GM12865 (cell line): ENCODE measurements at regions not wholly inside any gene's neighbourhood (a gene's known extent, or its start where the extent isn't known, plus 50 kb on each side); places are given as distances from the start of the nearest gene placed in this dataset.

ENCODE experiments used
- DNase-seq: peaks from one replicate; pipeline ENCODE4 v3.0.0; 2010; ENCODE audit warnings: low read depth
- H3K4me3 ChIP-seq: 2 replicates; pipeline ENCODE4 v1.5.1; 2011; ENCODE audit warnings: mild to moderate bottlenecking, low read depth, low read length, control low read depth
- TF ChIP-seq, protein P1 (sequence below): IDR thresholded peaks from 2 replicates; pipeline ENCODE4 v1.5.1; 2011; ENCODE audit warnings: low read length, control low read depth, low read depth, inconsistent platforms; ENCODE audit not compliant: insufficient read depth; ENCODE audit errors: missing control alignments

DNA sequence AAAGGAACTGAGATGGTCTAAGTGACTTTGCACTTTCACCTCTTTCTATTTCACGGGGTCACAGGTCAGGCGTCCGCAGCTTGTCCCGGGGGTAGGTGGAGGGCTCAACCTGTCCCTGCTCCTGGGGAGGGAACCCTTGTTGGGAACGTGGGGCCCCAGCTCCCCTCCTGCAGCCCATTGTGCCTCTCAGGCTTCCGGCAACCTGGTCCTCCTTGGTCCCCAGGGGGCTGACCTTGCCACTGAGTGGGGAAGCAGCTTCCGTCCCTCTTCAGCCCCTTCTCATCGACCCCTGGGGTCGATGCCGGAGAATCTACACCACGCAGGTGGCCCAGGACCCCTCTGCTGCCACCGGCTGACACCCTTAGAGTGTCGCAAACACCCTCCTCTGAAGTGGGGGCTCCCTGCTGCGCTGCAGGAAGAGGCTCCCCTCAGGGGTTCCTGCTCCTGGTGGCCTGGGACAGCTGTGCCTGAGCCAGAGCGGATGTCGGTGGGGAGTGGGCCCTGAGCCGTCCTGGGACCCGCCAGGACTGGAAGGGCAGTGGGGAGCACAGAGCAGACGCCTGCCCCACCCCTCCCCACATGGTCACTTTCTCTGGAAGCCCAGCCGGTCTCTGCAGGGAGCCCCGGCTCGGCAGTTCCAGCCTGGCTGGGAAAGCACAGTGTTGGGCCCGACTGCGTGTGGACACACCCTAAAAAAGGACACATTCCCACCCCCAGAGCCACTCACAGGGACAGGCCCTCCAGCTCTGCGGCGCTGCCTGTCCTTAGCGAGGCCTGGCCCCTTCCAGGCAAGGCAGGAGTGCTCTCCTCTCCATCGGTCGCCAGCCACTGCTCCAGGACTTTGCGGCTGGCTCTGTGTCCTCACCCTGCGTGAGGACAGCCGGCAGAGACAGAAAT, 357.5 kb upstream of the SHH start:
- TF ChIP-seq, protein P1, sequence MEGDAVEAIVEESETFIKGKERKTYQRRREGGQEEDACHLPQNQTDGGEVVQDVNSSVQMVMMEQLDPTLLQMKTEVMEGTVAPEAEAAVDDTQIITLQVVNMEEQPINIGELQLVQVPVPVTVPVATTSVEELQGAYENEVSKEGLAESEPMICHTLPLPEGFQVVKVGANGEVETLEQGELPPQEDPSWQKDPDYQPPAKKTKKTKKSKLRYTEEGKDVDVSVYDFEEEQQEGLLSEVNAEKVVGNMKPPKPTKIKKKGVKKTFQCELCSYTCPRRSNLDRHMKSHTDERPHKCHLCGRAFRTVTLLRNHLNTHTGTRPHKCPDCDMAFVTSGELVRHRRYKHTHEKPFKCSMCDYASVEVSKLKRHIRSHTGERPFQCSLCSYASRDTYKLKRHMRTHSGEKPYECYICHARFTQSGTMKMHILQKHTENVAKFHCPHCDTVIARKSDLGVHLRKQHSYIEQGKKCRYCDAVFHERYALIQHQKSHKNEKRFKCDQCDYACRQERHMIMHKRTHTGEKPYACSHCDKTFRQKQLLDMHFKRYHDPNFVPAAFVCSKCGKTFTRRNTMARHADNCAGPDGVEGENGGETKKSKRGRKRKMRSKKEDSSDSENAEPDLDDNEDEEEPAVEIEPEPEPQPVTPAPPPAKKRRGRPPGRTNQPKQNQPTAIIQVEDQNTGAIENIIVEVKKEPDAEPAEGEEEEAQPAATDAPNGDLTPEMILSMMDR = no peak
- no peak for DNase-seq
- H3K4me3 ChIP-seq = no peak overlapping the region

DNA sequence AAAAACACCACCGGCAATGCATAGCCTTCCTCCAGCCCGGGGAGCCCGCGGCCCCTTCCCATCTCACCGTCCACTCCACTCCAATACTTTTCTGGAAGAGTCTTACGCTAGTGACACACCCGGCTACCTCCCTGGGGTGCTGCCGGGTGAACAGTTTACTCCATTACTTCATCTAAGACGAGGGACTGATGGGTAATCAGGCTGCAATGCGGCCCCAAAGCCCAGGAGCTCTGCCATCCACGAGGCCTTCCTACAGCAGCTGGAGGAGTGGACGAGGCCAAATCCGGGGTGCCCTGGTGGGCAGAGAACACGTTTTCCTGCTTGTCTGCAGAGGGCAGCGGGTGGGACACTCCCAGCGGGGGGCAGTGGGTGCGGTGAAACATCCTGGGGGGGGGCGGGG, 356.2 kb upstream of the SHH start:
- H3K4me3 ChIP-seq = no peak overlapping the region
- TF ChIP-seq, protein P1 = no peak

DNA sequence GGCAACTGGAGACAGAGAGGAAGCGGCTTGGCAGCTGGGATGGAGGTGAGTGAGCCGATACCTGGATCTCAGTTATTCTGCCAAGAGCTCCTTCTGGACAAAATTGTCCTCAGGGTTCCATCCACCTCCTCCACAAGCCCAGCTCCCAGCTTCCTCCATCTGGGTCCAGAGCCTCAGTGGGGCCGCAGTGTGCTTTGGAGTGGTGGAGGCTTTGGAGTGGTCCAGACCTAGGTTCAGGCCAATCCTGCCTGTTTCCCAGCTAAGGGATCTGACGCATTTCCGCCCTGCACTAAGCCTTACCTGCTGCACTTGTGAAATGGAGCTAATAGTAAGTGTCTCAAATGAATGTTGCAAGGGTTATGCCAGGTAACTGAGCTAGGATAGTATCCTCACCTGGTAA, 355.7 kb upstream of the SHH start:
- DNase-seq = no peak
- TF ChIP-seq, protein P1 = no peak
- no peak overlapping the region for H3K4me3 ChIP-seq

More for the DNA sequence above, 356.2 kb upstream of the SHH start:
- no peak for DNase-seq

DNA sequence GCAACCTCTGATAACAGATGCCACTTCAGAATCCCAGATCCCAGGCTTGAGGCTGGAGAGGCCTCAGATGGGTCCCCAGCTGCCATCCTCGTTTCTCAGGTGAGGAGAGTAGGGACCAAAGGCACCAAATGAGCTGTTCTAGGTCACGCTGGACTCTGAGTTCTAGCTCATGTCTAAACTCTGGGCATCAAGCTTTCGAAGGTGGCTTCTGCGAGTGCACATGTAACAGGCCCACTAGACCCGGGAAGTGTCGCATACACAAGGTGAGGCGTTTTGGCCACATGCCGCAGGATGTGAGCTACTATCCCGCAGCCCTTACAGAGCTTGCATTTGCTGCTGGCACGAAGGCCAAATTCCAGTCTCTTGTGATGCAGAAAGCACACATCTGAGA, 355.1 kb upstream of the SHH start:
- TF ChIP-seq, protein P1 = no peak
- H3K4me3 ChIP-seq = no peak overlapping the region
- no peak for DNase-seq

DNA sequence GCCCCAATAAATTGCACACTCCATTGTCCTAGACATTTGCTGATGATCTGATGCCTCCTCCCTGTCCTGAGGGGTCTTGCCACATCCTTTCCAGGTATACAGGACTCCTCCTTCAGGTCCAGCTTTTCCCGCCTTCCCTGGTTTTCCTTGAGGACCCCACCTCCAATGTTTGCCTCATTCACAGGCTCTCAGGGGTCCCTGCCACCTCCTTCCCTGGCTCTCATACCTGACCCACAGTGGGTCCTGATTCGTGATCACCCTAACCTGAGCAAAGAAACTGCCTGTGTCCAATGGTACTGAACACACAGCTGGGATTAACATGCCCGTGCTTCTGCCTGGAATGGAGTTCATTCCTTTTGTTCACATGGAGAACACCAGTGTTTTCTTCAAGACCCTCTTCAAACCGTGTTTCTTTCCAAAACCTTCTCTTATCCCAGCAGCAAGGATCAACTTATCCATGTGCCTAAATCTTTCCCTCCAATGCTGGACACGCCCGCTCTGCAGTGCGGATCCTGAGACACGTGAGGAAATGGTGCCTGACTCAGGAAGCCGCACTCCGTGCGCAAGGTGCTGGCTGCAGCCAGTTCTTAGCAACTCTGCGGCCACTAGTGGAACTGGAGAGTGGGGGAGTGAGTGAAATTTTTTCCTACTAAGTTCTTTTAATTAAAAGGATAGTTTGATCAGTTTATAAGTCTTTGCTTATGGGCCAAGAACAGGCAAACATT, 354.6 kb upstream of the SHH start:
- TF ChIP-seq, protein P1 = no peak

DNA sequence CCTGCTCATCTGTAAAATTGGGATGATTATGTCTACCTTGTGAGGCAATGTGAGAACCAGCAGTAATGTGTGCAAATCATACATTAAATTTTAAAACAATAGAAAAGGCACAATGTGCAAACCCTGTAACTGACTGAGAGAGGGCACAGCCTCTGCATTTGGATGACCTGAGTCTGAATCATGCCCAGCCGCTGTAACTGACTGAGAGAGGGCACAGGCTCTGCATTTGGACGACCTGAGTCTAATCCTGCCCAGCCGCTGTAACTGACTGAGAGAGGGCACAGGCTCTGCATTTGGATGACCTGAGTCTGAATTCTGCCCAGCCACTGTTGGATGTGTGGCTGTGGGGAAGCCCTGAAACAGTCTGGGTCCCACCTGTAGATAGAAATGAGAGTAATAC, 351.5 kb upstream of the SHH start:
- no peak overlapping the region for H3K4me3 ChIP-seq
- TF ChIP-seq, protein P1 = no peak
- no peak for DNase-seq

More for the DNA sequence above, 354.6 kb upstream of the SHH start:
- no peak for DNase-seq
- H3K4me3 ChIP-seq = no peak overlapping the region

DNA sequence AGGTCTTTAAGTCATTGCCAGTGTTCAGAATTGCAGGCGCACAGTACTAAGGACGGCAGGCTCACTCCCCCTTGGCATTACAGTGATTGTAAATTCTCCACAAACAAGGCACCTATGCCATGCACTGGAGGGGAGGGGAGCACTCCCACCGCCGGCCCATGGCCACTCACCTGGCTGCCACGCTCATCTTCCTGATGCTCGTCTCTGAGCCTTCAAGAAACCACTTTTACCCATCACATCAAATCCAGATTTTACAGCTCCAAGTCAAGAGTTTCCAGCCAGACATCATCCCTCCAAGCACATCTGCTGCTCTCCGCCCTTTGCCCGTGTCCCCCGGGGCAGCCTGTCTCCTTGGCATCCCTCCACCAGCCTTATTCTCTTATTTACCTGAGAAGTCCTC, 350.2 kb upstream of the SHH start:
- DNase-seq = no peak
- TF ChIP-seq, protein P1 = no peak
- no peak overlapping the region for H3K4me3 ChIP-seq
